Fibroblast of pulmonary artery (primary cell): ENCODE measurements at regions not wholly inside any gene's neighbourhood (a gene's known extent, or its start where the extent isn't known, plus 50 kb on each side); places are given as distances from the start of the nearest gene placed in this dataset.
"Not testable (repeated sequence)": the region's sequence is repeated elsewhere in the genome, so short reads cannot be mapped to it uniquely, and the experiment has no call there.

Experiments
- DNase-seq: peaks from one replicate; pipeline ENCODE4 v3.0.0-alpha.2; 2010; ENCODE audit warnings: low read depth
- H3K4me3 ChIP-seq: replicated peaks from 2 replicates; pipeline ENCODE4 v1.5.1; 2011; ENCODE audit warnings: low read depth, mild to moderate bottlenecking, control low read depth, low read length, moderate library complexity
- TF ChIP-seq, protein P1 (sequence below): IDR thresholded peaks from 2 replicates; pipeline ENCODE4 v1.5.1; 2011; ENCODE audit warnings: mild to moderate bottlenecking, control low read depth, low read length, inconsistent platforms; ENCODE audit errors: missing control alignments

DNA sequence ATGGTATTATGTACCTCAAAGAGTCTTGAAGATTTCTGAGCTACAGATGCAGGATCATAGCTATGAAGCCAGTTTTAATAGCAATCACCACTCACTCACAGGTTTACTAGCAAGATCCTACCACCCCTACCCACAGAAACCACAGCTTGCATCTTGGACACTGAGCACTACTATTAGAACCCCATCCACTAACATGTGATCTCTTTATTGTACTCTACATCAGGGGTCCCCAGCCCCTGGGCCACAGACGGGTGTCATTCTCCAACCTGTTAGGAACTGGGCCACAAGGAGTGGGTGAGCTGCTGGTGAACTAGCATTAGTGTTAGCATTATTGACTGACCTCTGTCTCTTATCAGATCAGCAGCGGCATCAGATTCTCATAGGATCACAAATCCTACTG, 844.8 kb upstream of the CHORDC1 start:
- TF ChIP-seq, protein P1, sequence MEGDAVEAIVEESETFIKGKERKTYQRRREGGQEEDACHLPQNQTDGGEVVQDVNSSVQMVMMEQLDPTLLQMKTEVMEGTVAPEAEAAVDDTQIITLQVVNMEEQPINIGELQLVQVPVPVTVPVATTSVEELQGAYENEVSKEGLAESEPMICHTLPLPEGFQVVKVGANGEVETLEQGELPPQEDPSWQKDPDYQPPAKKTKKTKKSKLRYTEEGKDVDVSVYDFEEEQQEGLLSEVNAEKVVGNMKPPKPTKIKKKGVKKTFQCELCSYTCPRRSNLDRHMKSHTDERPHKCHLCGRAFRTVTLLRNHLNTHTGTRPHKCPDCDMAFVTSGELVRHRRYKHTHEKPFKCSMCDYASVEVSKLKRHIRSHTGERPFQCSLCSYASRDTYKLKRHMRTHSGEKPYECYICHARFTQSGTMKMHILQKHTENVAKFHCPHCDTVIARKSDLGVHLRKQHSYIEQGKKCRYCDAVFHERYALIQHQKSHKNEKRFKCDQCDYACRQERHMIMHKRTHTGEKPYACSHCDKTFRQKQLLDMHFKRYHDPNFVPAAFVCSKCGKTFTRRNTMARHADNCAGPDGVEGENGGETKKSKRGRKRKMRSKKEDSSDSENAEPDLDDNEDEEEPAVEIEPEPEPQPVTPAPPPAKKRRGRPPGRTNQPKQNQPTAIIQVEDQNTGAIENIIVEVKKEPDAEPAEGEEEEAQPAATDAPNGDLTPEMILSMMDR, result no peak
- no peak for DNase-seq

DNA sequence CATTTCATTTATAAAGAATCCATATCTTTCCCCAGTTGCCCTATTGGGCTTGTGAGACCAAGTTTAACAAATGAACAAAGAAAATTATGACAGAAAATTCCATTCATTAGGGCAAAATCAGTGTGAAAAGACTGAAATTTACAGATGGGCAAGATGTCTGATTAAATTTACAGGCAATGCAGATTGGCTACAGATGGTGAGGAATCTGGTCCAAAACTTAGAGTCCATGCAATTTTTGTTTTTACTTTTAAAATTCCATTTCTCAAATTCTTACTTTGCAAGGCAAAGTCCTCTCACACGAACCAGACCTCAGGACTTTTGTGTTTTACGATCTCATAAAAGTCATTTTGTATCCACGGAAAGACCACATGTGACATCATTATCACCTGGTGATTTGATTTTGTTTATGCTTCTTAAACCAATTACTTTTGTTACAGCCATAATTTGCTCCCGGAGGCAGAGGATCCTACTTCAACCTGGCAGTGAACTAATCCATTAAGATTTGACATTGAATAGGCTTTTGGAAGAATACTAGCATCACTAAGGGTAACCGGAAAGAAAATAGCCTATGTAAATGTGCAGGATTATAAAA, 843.7 kb upstream of the CHORDC1 start:
- DNase-seq, result no peak
- no peak overlapping the region for H3K4me3 ChIP-seq
- TF ChIP-seq, protein P1, result no peak

More for the DNA sequence above, 844.8 kb upstream of the CHORDC1 start:
- no peak overlapping the region for H3K4me3 ChIP-seq

DNA sequence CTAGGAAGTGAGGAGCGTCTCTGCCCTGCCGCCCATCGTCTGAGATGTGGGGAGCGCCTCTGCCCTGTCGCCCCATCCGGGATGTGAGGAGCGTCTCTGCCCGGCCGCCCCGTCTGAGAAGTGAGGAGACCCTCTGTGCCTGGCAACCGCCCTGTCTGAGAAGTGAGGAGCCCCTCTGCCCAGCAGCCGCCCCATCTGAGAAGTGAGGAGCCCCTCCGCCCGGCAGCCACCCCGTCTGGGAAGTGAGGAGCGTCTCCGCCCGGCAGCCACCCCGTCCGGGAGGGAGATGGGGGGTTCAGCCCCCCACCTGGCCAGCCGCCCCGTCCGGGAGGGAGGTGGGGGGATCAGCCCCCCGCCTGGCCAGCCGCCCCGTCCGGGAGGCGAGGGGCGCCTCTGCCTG, 840.5 kb upstream of the CHORDC1 start:
- DNase-seq, H3K4me3 ChIP-seq: not testable (repeated sequence)

DNA sequence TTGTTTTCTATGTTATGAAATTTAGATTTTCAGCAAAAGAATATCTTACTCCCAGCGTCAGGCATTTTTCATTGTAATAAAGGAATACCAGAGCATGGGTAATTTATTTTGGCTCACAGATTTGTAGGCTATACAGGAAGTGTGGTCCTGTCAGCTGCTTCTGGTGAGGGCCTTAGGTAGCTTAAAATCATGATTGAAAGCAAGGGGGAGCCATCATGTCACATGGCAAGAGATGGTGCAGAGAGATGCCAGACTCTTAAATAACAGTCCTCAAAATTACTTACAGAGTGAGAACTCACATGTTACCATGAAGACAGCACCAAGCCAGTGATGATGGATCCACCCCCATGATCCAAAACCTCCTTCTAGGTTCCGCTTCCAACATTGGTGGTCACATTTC, 825.0 kb upstream of the CHORDC1 start:
- no peak overlapping the region for H3K4me3 ChIP-seq
- TF ChIP-seq, protein P1, result no peak
- DNase-seq, result no peak

DNA sequence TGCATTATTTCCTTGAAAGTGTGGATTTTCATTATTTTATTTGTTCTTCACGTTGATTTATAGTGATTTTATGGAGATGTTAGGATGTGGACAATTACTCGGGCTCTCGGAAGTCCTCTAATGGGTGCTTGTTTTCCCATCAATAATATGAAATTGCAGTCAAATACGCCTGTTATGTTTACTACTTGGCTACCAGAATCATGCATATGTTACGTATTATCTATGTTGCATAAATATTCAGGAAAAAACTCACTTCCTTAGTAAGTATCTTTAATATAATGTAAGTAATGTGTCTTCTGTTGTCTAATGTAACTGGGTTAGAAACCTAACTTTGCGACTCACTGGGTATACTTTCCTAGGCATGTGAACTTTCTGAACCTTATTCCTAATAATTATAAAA, 823.4 kb upstream of the CHORDC1 start:
- no peak overlapping the region for H3K4me3 ChIP-seq
- no peak for DNase-seq
- TF ChIP-seq, protein P1, result no peak

DNA sequence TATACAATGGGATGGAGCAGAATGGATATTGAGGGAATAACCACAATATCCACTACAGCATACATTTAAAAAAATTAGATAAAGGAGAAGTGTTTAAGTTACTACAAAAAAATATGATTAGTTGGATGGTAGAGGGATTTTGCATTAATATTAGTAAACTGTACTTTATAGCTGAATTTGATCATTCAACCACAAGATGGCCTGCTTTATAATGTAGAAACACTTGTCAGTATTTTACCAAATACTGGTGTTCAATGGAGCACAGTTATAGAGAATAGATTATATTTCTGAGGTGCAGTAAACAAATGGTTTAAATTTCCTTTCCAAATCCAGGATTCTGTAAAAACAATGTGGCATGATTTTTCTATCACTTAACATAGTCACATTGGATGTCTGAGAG, 818.8 kb upstream of the CHORDC1 start:
- TF ChIP-seq, protein P1, result no peak
- DNase-seq, result no peak
- H3K4me3 ChIP-seq, result no peak overlapping the region

DNA sequence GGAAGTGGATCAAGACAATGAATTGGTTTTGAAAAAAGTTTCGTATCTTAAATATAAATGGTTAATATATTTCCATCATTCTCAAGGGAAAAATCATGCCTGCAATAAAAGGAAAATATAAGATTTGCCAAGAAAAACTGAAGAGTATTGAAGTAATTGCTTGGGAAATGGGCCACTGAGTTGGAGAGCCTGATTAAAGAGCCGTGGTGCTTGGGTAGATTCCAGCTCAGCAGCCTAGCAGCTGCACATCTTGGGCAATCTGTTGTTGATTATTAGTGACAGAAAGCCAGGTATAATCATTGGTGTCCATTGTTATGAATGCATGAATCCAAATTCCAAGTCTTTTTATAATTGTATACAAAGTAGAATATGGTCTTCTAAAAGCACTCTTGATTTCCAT, 800.9 kb upstream of the CHORDC1 start:
- TF ChIP-seq, protein P1, result no peak
- H3K4me3 ChIP-seq, result no peak overlapping the region
- no peak for DNase-seq
